ENCODE measurements at regions not wholly inside any gene's neighbourhood (a gene's known extent, or its start where the extent isn't known, plus 50 kb on each side); places are given as distances from the start of the nearest gene placed in this dataset.

DNA sequence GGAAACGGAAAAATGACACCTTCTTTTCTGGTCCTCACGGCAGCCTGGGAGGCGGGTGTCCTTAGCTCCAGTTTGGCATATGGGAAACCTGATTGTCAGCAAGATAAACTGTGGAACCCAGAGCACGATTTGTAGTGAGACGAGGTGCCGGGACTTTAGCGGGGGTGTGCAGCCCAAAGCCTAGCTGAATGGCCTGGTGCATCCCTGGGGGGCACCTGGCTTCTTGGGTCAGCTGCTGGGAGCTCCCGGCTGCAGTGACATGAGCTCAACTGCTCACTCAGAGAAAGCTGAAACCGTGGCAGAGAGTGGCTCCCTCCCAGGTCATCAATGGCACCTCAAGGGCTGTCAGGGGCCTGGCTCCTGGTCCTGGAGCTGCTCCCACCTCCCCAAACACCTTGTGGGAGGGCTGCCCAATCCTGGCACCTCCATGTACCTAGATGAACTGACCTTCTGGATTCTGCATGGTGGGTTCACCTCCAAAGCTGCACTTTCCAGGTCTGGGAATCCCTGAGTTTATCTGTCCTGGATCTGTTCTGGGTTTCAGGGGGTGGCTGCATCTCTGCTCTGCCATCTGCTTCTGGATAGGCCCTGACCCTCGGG, 260.5 kb downstream of the MATN1 start:
- Histone ChIP-seq H3K4me2 (ENCODE audit: low read length) (no peak overlapping the region), H3K4me1 (ENCODE audit: control insufficient read depth in 1 of 2, insufficient read depth in 2 of 2, low read length in 2 of 2) (peaks cover 3 to 7% of the 10 kb centered on the region in 2 experiments; a peak in 2 of 4 replicates), H3K27ac (ENCODE audit: low read depth, low read length) (no peak overlapping the region), H3K4me3 (replicated peaks in 1 of 2; ENCODE audit: low read depth in 1 of 2, low read length in 2 of 2) (no peak overlapping the region), H3K9me3 (ENCODE audit: control insufficient read depth in 1 of 2, insufficient read depth in 1 of 2, low read depth in 1 of 2, low read length in 2 of 2) (no peaks in the 10 kb centered on the region), H2AFZ (ENCODE audit: low read depth, low read length, poor library complexity, severe bottlenecking) (no peak overlapping the region), H4K20me1 (ENCODE audit: insufficient read depth) (no peaks in the 10 kb centered on the region), H3K27me3 (ENCODE audit: insufficient read depth, low read length) (no peaks in the 10 kb centered on the region), H3K9ac (ENCODE audit: low read length) (no peak overlapping the region), H3K36me3 (ENCODE audit: control insufficient read depth in 1 of 2, insufficient read depth in 2 of 2, low read length in 2 of 2) (no peaks in the 10 kb centered on the region), H3K79me2 (ENCODE audit: insufficient read depth, low read length) (no peaks in the 10 kb centered on the region), H3K9me2 (ENCODE audit: insufficient read depth) (no peaks in the 10 kb centered on the region)
- POLR2A ChIA-PET = no interaction called here
- no peak for TF ChIP-seq RAD21 (IDR thresholded peaks at IDR 0.05; ENCODE audit: low read depth)
- TF ChIP-seq EGR1 (IDR thresholded peaks at IDR 0.05; ENCODE audit: low read depth) = no peak
- TF ChIP-seq, protein P1, sequence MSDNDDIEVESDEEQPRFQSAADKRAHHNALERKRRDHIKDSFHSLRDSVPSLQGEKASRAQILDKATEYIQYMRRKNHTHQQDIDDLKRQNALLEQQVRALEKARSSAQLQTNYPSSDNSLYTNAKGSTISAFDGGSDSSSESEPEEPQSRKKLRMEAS (IDR thresholded peaks at IDR 0.05) = no peak
- no peak for TF ChIP-seq SRF (IDR thresholded peaks at IDR 0.05; ENCODE audit: low read depth)
- CTCF ChIA-PET = no interaction called here
- BruUV-seq (replicated peaks) = no TSS peak
- DNase-seq (ENCODE audit: low read depth, low spot score) (no peak), ATAC-seq (no peak)
- RAD21 ChIA-PET (ENCODE audit: low non-redundant PET in 1 of 2, low total read pairs in 2 of 2, uncharacterized antibody in 2 of 2, unreplicated experiment in 2 of 2) = no interaction called here
- intact Hi-C loops (cut with micrococcal nuclease) = no loop called here

DNA sequence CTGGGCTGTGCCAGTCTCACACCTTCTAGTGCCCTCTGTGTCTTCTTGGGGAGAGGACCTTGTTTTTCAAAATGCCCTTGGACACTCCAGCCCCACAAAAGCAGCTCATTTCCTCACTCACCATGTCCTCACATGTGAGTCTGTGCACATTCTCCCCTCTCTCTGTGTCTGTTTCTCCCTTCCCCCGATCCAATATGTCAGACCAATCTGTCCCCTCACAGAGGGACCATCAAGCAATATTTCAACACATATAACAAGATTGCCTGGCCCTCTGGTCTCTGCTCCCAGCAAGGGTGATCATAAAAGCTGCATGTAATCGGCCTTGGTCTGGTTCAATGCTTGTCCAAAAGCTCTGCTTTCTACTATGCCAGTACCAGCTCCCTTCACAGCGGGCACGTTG, 261.2 kb downstream of the MATN1 start:
- H4K20me1 ChIP-seq (ENCODE audit: insufficient read depth) = no peaks in the 10 kb centered on the region
- TF ChIP-seq, protein P2, sequence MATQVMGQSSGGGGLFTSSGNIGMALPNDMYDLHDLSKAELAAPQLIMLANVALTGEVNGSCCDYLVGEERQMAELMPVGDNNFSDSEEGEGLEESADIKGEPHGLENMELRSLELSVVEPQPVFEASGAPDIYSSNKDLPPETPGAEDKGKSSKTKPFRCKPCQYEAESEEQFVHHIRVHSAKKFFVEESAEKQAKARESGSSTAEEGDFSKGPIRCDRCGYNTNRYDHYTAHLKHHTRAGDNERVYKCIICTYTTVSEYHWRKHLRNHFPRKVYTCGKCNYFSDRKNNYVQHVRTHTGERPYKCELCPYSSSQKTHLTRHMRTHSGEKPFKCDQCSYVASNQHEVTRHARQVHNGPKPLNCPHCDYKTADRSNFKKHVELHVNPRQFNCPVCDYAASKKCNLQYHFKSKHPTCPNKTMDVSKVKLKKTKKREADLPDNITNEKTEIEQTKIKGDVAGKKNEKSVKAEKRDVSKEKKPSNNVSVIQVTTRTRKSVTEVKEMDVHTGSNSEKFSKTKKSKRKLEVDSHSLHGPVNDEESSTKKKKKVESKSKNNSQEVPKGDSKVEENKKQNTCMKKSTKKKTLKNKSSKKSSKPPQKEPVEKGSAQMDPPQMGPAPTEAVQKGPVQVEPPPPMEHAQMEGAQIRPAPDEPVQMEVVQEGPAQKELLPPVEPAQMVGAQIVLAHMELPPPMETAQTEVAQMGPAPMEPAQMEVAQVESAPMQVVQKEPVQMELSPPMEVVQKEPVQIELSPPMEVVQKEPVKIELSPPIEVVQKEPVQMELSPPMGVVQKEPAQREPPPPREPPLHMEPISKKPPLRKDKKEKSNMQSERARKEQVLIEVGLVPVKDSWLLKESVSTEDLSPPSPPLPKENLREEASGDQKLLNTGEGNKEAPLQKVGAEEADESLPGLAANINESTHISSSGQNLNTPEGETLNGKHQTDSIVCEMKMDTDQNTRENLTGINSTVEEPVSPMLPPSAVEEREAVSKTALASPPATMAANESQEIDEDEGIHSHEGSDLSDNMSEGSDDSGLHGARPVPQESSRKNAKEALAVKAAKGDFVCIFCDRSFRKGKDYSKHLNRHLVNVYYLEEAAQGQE (IDR thresholded peaks at IDR 0.05; ENCODE audit: low read depth) = no peak
- no peak for TF ChIP-seq CEBPB (IDR thresholded peaks at IDR 0.05; ENCODE audit: low read depth)
- no peak for TF ChIP-seq SP1 (IDR thresholded peaks at IDR 0.05; ENCODE audit: low read depth)
- TF ChIP-seq CBX3 (IDR thresholded peaks at IDR 0.05; ENCODE audit: low read depth) = no peak
- TF ChIP-seq, protein P3, sequence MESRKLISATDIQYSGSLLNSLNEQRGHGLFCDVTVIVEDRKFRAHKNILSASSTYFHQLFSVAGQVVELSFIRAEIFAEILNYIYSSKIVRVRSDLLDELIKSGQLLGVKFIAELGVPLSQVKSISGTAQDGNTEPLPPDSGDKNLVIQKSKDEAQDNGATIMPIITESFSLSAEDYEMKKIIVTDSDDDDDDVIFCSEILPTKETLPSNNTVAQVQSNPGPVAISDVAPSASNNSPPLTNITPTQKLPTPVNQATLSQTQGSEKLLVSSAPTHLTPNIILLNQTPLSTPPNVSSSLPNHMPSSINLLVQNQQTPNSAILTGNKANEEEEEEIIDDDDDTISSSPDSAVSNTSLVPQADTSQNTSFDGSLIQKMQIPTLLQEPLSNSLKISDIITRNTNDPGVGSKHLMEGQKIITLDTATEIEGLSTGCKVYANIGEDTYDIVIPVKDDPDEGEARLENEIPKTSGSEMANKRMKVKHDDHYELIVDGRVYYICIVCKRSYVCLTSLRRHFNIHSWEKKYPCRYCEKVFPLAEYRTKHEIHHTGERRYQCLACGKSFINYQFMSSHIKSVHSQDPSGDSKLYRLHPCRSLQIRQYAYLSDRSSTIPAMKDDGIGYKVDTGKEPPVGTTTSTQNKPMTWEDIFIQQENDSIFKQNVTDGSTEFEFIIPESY (IDR thresholded peaks at IDR 0.05; ENCODE audit: extremely low read depth, insufficient replicate concordance, low read length) = no peak
- no peak for TF ChIP-seq RAD21 (IDR thresholded peaks at IDR 0.05; ENCODE audit: low read depth)
- TF ChIP-seq ZNF274 (IDR thresholded peaks at IDR 0.05; ENCODE audit: low read depth, low read length) = no peak
- TF ChIP-seq EZH2 (IDR thresholded peaks at IDR 0.05) = no peak
- no peak for TF ChIP-seq EZH2phosphoT487 (IDR thresholded peaks at IDR 0.05; ENCODE audit: borderline replicate concordance)
- no peaks in the 10 kb centered on the region for H3K79me2 ChIP-seq (ENCODE audit: insufficient read depth, low read length)
- H3K4me3 ChIP-seq (replicated peaks in 1 of 2; ENCODE audit: low read depth in 1 of 2, low read length in 2 of 2) = no peak overlapping the region
- H3K4me2 ChIP-seq (ENCODE audit: low read length) = no peak overlapping the region
- ChIA-PET CTCF (no interaction called here), POLR2A (no interaction called here), RAD21 (ENCODE audit: low non-redundant PET in 1 of 2, low total read pairs in 2 of 2, uncharacterized antibody in 2 of 2, unreplicated experiment in 2 of 2) (no interaction called here)
- intact Hi-C loops (cut with micrococcal nuclease) = no loop called here
- no peaks in the 10 kb centered on the region for H3K36me3 ChIP-seq (ENCODE audit: control insufficient read depth in 1 of 2, insufficient read depth in 2 of 2, low read length in 2 of 2)
- ATAC-seq (no peak), DNase-seq (ENCODE audit: low read depth, low spot score) (no peak)
- peaks cover 3 to 7% of the 10 kb centered on the region in 2 experiments; a peak in 2 of 4 replicates for H3K4me1 ChIP-seq (ENCODE audit: control insufficient read depth in 1 of 2, insufficient read depth in 2 of 2, low read length in 2 of 2)
- H2AFZ ChIP-seq (ENCODE audit: low read depth, low read length, poor library complexity, severe bottlenecking) = no peak overlapping the region
- no TSS peak for BruUV-seq (replicated peaks)
- H3K9me2 ChIP-seq (ENCODE audit: insufficient read depth) = no peaks in the 10 kb centered on the region
- no peak overlapping the region for H3K27ac ChIP-seq (ENCODE audit: low read depth, low read length)
- H3K9me3 ChIP-seq (ENCODE audit: control insufficient read depth in 1 of 2, insufficient read depth in 1 of 2, low read depth in 1 of 2, low read length in 2 of 2) = no peaks in the 10 kb centered on the region
- no peak overlapping the region for H3K9ac ChIP-seq (ENCODE audit: low read length)
- H3K27me3 ChIP-seq (ENCODE audit: insufficient read depth, low read length) = no peaks in the 10 kb centered on the region

All from HCT116 (cell line).